Stimulated activated CD4-positive, alpha-beta T cell treated with anti-CD3 and anti-CD28 coated beads, Interleukin-1b, Interleukin-23, amount 100 ng/mL, for 24 hours (primary cell): ENCODE measurements at regions not wholly inside any gene's neighbourhood (a gene's known extent, or its start where the extent isn't known, plus 50 kb on each side); places are given as distances from the start of the nearest gene placed in this dataset.

Experiments used
- DNase-seq, 4 experiments: peaks; one replicate each; pipeline ENCODE4 v3.0.0-alpha.2; 2020; ENCODE audit warnings: low read depth in 4 of 4, low spot score in 1 of 4

- no peak for DNase-seq
These were observed 376.6 kb downstream of the EFNA5 start for GRCh38 chr5:107294211-107294550.

- DNase-seq, result no peak
These were observed 377.1 kb downstream of the EFNA5 start for GRCh38 chr5:107293541-107294210.

- no peak for DNase-seq
These were observed 378.9 kb downstream of the EFNA5 start for GRCh38 chr5:107291866-107292265.

GRCh38 chr5:107290780-107291398, 379.8 kb downstream of the EFNA5 start:
- no peak for DNase-seq

- no peak for DNase-seq
These were observed 381.6 kb downstream of the EFNA5 start for GRCh38 chr5:107289030-107289714.

GRCh38 chr5:107286447-107287098, 384.2 kb downstream of the EFNA5 start:
- no peak for DNase-seq

GRCh38 chr5:107285772-107286171, 385.0 kb downstream of the EFNA5 start:
- no peak for DNase-seq

- no peak for DNase-seq
These were observed 385.8 kb downstream of the EFNA5 start for GRCh38 chr5:107284822-107285525.

GRCh38 chr5:107282061-107282460, 388.7 kb downstream of the EFNA5 start:
- DNase-seq, result no peak

- no peak for DNase-seq
These were observed 392.0 kb downstream of the EFNA5 start for GRCh38 chr5:107278774-107279173.

GRCh38 chr5:107277485-107278125, 393.1 kb downstream of the EFNA5 start:
- no peak for DNase-seq

- no peak for DNase-seq
These were observed 395.4 kb downstream of the EFNA5 start for GRCh38 chr5:107275333-107275732.

GRCh38 chr5:107274571-107274970, 396.2 kb downstream of the EFNA5 start:
- DNase-seq, result no peak

GRCh38 chr5:107272954-107273353, 397.8 kb downstream of the EFNA5 start:
- no peak for DNase-seq

GRCh38 chr5:107272509-107272908, 398.2 kb downstream of the EFNA5 start:
- DNase-seq, result no peak

- no peak for DNase-seq
These were observed 398.9 kb downstream of the EFNA5 start for GRCh38 chr5:107271682-107272350.

GRCh38 chr5:107270561-107270960, 400.2 kb downstream of the EFNA5 start:
- no peak for DNase-seq

- no peak for DNase-seq
These were observed 401.1 kb downstream of the EFNA5 start for GRCh38 chr5:107269678-107270077.

- DNase-seq, result no peak
These were observed 401.5 kb downstream of the EFNA5 start for GRCh38 chr5:107269256-107269655.

GRCh38 chr5:107268241-107268640, 402.5 kb downstream of the EFNA5 start:
- DNase-seq, result no peak
